ENCODE measurements at regions not wholly inside any gene's neighbourhood (a gene's known extent, or its start where the extent isn't known, plus 50 kb on each side); places are given as distances from the start of the nearest gene placed in this dataset.

- no peak for DNase-seq
Observed at GRCh38 chr6:71399279-71399678, 110.7 kb downstream of the OGFRL1 start.

GRCh38 chr6:71400852-71401251 is 112.2 kb downstream of the OGFRL1 start:
- no peak for DNase-seq

- no peak for DNase-seq
Observed at GRCh38 chr6:71402096-71402495, 113.5 kb downstream of the OGFRL1 start.

GRCh38 chr6:71403422-71404134 is 115.0 kb downstream of the OGFRL1 start:
- DNase-seq = no peak

GRCh38 chr6:71404145-71404966 is 115.7 kb downstream of the OGFRL1 start:
- DNase-seq = no peak

- DNase-seq = no peak
Observed at GRCh38 chr6:71404967-71405278, 116.3 kb downstream of the OGFRL1 start.

GRCh38 chr6:71405416-71405815 is 116.8 kb downstream of the OGFRL1 start:
- no peak for DNase-seq

- no peak for DNase-seq
Observed at GRCh38 chr6:71406865-71407860, 118.6 kb downstream of the OGFRL1 start.

- DNase-seq = no peak
Observed at GRCh38 chr6:71408787-71409723, 120.4 kb downstream of the OGFRL1 start.

GRCh38 chr6:71410164-71410566 is 121.6 kb downstream of the OGFRL1 start:
- no peak for DNase-seq

- DNase-seq = no peak
Observed at GRCh38 chr6:71410681-71411080, 122.1 kb downstream of the OGFRL1 start.

GRCh38 chr6:71411882-71412281 is 123.3 kb downstream of the OGFRL1 start:
- DNase-seq = no peak

- DNase-seq = no peak
Observed at GRCh38 chr6:71412559-71413140, 124.0 kb downstream of the OGFRL1 start.

- DNase-seq = no peak
Observed at GRCh38 chr6:71414486-71414885, 125.9 kb downstream of the OGFRL1 start.

- DNase-seq = no peak
Observed at GRCh38 chr6:71419217-71420094, 130.8 kb downstream of the OGFRL1 start.

GRCh38 chr6:71420095-71420692 is 131.6 kb downstream of the OGFRL1 start:
- no peak for DNase-seq

GRCh38 chr6:71420693-71421328 is 132.2 kb downstream of the OGFRL1 start:
- DNase-seq = no peak

- no peak for DNase-seq
Observed at GRCh38 chr6:71421611-71422010, 133.0 kb downstream of the OGFRL1 start.

- DNase-seq = no peak
Observed at GRCh38 chr6:71430018-71430417, 141.4 kb downstream of the OGFRL1 start.

- DNase-seq = no peak
Observed at GRCh38 chr6:71433441-71433840, 144.8 kb downstream of the OGFRL1 start.

Data from GF-D8 (cell line).